ENCODE measurements at regions not wholly inside any gene's neighbourhood (a gene's known extent, or its start where the extent isn't known, plus 50 kb on each side); places are given as distances from the start of the nearest gene placed in this dataset.

DNA sequence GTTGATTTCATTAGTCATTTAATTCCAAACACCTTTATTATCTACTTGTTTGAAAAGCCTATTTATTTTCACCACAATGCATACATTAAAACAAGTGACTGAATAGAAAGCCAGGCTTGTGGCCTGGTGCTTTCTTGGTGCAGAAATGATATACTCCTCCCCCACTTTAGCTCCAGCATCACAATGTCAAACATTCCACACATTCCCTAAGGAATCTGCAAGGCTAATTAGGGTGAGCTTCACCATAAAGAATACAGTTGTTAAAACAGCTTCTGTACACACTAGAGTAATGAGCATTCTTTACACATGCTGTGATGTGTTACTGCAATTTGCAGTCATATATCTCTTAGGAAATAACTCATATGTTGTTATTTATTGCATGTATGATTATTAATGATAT, 705.7 kb downstream of the CETN3 start:
- Histone ChIP-seq H3K27ac (ENCODE audit: low read depth in 1 of 2, low read length in 2 of 2) (no peak overlapping the region), H3K4me1 (ENCODE audit: control insufficient read depth in 1 of 2, insufficient read depth in 2 of 2, low read length in 2 of 2) (peaks cover 0 to 1% of the 10 kb centered on the region in 2 donors), H3K4me3 (ENCODE audit: low read length in 2 of 2) (no peak overlapping the region), H3K9me3 (ENCODE audit: control insufficient read depth, low read length) (no peaks in the 10 kb centered on the region), H3K36me3 (ENCODE audit: control insufficient read depth in 1 of 2, insufficient read depth in 2 of 2, low read length in 1 of 2) (no peaks in the 10 kb centered on the region), H3K27me3 (ENCODE audit: control insufficient read depth in 1 of 2, insufficient read depth in 2 of 2, low read length in 1 of 2) (no peaks in the 10 kb centered on the region)
- DNase-seq (no peak), ATAC-seq (ENCODE audit: low FRiP score) (no peak)
- intact Hi-C loops (cut with DNase I) = no loop called here

DNA sequence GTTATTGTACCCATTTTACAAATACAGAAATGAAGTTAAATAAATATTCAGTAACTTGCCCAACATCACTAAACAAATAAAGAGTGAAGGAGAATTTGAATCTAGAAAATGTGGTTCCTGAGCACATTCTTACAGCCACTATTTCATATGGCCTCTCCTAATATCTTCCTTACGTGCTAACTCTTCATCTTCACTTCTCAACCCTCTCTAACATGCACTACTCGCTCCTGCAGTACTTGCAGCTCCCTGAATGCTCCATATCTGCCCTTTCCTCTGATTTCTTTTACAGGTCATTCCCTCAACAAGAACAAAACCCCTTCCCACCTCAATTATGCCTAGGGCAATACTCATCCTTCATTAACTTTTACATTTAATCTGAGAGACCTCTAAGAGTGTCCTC, 711.5 kb downstream of the CETN3 start:
- H3K27ac ChIP-seq (ENCODE audit: low read depth in 1 of 2, low read length in 2 of 2) = no peak overlapping the region
- intact Hi-C loops (cut with DNase I) = no loop called here
- no peak for DNase-seq

DNA sequence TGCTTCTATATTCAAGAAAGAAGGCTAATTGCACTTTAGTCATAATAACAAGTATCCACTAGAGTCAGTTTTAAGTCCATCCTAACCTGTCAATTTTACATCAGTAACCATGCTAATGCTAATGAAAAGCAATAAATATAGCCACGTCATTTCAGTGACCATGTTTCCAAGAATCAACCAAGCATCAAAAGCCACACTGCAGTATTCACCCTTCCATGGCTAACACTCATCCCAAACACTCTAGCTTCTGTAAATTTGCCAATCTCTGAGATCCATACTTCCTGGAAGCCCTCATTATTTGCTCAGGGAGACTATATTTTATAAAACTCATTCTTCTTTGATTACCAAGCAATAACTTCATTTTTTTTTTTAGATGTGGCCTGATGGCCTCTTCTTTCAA, 712.0 kb downstream of the CETN3 start:
- Histone ChIP-seq H3K9me3 (ENCODE audit: control insufficient read depth, low read length) (no peaks in the 10 kb centered on the region), H3K36me3 (ENCODE audit: control insufficient read depth in 1 of 2, insufficient read depth in 2 of 2, low read length in 1 of 2) (no peaks in the 10 kb centered on the region), H3K4me1 (ENCODE audit: control insufficient read depth in 1 of 2, insufficient read depth in 2 of 2, low read length in 2 of 2) (no peaks in the 10 kb centered on the region), H3K4me3 (ENCODE audit: low read length in 2 of 2) (no peak overlapping the region), H3K27me3 (ENCODE audit: control insufficient read depth in 1 of 2, insufficient read depth in 2 of 2, low read length in 1 of 2) (no peaks in the 10 kb centered on the region), H3K27ac (ENCODE audit: low read depth in 1 of 2, low read length in 2 of 2) (no peak overlapping the region)
- no peak for DNase-seq
- 88 to 89% methylated on average over 1 of the region's 1 CpG for WGBS, 2 donors
- intact Hi-C loops (cut with DNase I) = no loop called here
- ATAC-seq (ENCODE audit: low FRiP score) = no peak

More for the DNA sequence above, 711.5 kb downstream of the CETN3 start:
- Histone ChIP-seq H3K27me3 (ENCODE audit: control insufficient read depth in 1 of 2, insufficient read depth in 2 of 2, low read length in 1 of 2) (no peaks in the 10 kb centered on the region), H3K36me3 (ENCODE audit: control insufficient read depth in 1 of 2, insufficient read depth in 2 of 2, low read length in 1 of 2) (no peaks in the 10 kb centered on the region), H3K9me3 (ENCODE audit: control insufficient read depth, low read length) (no peaks in the 10 kb centered on the region), H3K4me1 (ENCODE audit: control insufficient read depth in 1 of 2, insufficient read depth in 2 of 2, low read length in 2 of 2) (no peaks in the 10 kb centered on the region), H3K4me3 (ENCODE audit: low read length in 2 of 2) (no peak overlapping the region)
- ATAC-seq (ENCODE audit: low FRiP score) = no peak
- WGBS, 2 donors = 93 to 95% methylated on average over 2 of the region's 2 CpGs

DNA sequence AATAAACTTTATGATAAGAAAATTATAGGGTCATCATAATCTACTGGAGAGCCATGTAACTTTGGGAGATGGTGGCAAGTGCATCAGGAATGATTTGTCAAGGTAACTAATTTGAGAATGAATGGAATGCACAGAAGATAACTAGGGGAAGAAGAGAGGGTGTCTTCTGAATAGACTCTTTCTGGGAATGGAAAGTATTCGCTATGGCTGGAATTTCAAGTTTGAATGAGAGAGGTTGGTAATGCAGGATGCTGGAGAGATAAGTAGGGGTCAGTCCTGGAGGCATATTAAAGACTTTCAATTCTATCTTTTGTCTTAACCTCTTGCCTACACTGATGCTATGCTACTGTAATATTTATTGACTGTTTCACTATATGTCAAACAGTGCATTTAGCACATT, 714.2 kb downstream of the CETN3 start:
- intact Hi-C loops (cut with DNase I) = no loop called here
- 96 to 100% methylated on average over 1 of the region's 1 CpG for WGBS, 2 donors

DNA sequence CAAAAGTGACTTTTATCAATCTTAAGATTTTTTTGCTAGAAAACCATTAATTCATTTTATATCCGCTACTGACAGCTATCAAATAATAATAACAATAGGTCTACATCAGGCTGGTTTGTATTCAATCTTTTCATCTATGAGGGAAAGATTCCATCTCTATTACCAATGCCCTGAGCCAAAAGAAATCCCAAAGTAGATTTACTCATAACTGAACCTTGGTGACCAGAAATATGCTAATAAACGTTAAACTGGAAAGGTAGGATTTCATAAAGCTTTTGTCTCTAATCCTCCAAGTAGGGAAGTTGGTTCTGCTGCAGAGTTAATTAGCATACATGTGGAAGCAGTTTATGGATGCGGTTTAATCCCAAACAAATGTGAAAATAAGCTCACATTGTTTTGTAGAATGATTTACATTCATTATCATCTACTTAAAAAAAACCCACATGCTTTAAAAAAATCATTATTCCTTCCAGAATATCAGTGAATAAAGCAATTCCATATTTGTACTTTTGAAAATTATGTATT, 715.5 kb downstream of the CETN3 start:
- no peaks in the 10 kb centered on the region for H3K27me3 ChIP-seq (ENCODE audit: control insufficient read depth in 1 of 2, insufficient read depth in 2 of 2, low read length in 1 of 2)
- H3K4me3 ChIP-seq (ENCODE audit: low read length in 2 of 2) = no peak overlapping the region
- 75 to 77% methylated on average over 3 of the region's 3 CpGs for WGBS, 2 donors
- H3K27ac ChIP-seq (ENCODE audit: low read depth in 1 of 2, low read length in 2 of 2) = no peak overlapping the region
- no peaks in the 10 kb centered on the region for H3K4me1 ChIP-seq (ENCODE audit: control insufficient read depth in 1 of 2, insufficient read depth in 2 of 2, low read length in 2 of 2)
- intact Hi-C loops (cut with DNase I) = no loop called here
- no peaks in the 10 kb centered on the region for H3K36me3 ChIP-seq (ENCODE audit: control insufficient read depth in 1 of 2, insufficient read depth in 2 of 2, low read length in 1 of 2)
- no peak for DNase-seq
- no peak for ATAC-seq (ENCODE audit: low FRiP score)
- H3K9me3 ChIP-seq (ENCODE audit: control insufficient read depth, low read length) = no peaks in the 10 kb centered on the region

More for the DNA sequence above, 714.2 kb downstream of the CETN3 start:
- Histone ChIP-seq H3K27me3 (ENCODE audit: control insufficient read depth in 1 of 2, insufficient read depth in 2 of 2, low read length in 1 of 2) (no peaks in the 10 kb centered on the region), H3K36me3 (ENCODE audit: control insufficient read depth in 1 of 2, insufficient read depth in 2 of 2, low read length in 1 of 2) (no peaks in the 10 kb centered on the region), H3K4me1 (ENCODE audit: control insufficient read depth in 1 of 2, insufficient read depth in 2 of 2, low read length in 2 of 2) (no peaks in the 10 kb centered on the region), H3K9me3 (ENCODE audit: control insufficient read depth, low read length) (no peaks in the 10 kb centered on the region), H3K4me3 (ENCODE audit: low read length in 2 of 2) (no peak overlapping the region), H3K27ac (ENCODE audit: low read depth in 1 of 2, low read length in 2 of 2) (no peak overlapping the region)
- DNase-seq (no peak), ATAC-seq (ENCODE audit: low FRiP score) (no peak)

DNA sequence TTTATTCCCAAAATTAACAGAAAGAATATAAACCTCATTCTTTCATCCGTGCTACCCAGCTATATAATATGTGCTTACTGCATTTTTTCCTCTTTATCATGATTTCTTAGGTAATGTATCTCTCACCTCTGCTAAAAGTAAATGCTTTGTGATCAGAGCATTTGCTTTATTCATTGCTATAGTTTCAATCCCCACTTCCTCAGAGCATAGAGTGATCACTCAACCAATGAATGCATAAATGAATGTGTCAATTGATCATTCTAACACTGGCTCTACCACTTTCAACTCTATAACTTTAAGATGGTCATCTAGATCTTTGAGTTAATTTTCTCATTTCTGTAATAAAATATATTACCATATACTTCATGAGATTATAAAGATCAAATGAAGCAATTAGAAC, 719.2 kb downstream of the CETN3 start:
- Histone ChIP-seq H3K9me3 (ENCODE audit: control insufficient read depth, low read length) (no peaks in the 10 kb centered on the region), H3K4me1 (ENCODE audit: control insufficient read depth in 1 of 2, insufficient read depth in 2 of 2, low read length in 2 of 2) (no peaks in the 10 kb centered on the region), H3K27ac (ENCODE audit: low read depth in 1 of 2, low read length in 2 of 2) (no peak overlapping the region), H3K4me3 (ENCODE audit: low read length in 2 of 2) (no peak overlapping the region), H3K36me3 (ENCODE audit: control insufficient read depth in 1 of 2, insufficient read depth in 2 of 2, low read length in 1 of 2) (no peaks in the 10 kb centered on the region), H3K27me3 (ENCODE audit: control insufficient read depth in 1 of 2, insufficient read depth in 2 of 2, low read length in 1 of 2) (no peaks in the 10 kb centered on the region)
- 94 to 96% methylated on average over 1 of the region's 1 CpG for WGBS, 2 donors
- DNase-seq = no peak
- intact Hi-C loops (cut with DNase I) = no loop called here
- ATAC-seq (ENCODE audit: low FRiP score) = no peak

DNA sequence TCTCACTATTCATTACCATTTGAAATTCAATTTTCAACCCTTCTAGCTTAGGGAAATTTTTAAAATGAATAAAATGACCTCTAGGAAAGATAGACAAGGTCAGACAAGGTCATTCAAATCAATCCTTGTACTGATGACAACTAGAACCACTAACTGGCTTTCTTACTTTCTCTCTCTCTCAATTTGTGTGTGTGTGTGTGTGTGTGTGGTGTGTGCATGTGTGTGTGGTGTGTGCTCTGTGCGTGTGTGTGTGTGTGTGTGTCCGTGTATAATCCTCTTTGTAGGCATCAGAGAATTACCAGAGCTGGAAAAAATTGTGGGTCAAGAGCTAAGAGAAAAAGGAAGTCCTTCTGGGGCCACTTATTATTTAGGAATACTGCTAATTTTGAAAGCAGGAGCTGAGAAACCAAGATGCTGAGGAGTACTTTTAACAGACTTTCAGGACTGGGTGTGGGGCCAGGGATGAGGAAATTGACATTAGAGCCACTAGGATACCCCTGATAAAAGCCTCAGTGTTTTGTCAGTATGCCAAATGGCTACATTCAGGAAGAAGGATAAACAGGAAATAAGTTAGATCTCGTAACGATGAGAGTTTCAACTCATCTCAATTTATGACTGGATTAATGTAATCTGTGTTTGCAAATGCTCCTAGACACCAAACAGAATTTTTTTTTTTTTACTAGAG, 723.3 kb downstream of the CETN3 start:
- intact Hi-C loops (cut with DNase I) = no loop called here
- no peaks in the 10 kb centered on the region for H3K4me1 ChIP-seq (ENCODE audit: control insufficient read depth in 1 of 2, insufficient read depth in 2 of 2, low read length in 2 of 2)
- DNase-seq (no peak), ATAC-seq (ENCODE audit: low FRiP score) (no peak)
- H3K27me3 ChIP-seq (ENCODE audit: control insufficient read depth in 1 of 2, insufficient read depth in 2 of 2, low read length in 1 of 2) = no peaks in the 10 kb centered on the region
- WGBS, 2 donors = 64 to 86% methylated on average over 4 of the region's 4 CpGs
- H3K27ac ChIP-seq (ENCODE audit: low read depth in 1 of 2, low read length in 2 of 2) = no peak overlapping the region
- no peak overlapping the region for H3K4me3 ChIP-seq (ENCODE audit: low read length in 2 of 2)
- H3K9me3 ChIP-seq (ENCODE audit: control insufficient read depth, low read length) = no peaks in the 10 kb centered on the region
- H3K36me3 ChIP-seq (ENCODE audit: control insufficient read depth in 1 of 2, insufficient read depth in 2 of 2, low read length in 1 of 2) = no peaks in the 10 kb centered on the region

DNA sequence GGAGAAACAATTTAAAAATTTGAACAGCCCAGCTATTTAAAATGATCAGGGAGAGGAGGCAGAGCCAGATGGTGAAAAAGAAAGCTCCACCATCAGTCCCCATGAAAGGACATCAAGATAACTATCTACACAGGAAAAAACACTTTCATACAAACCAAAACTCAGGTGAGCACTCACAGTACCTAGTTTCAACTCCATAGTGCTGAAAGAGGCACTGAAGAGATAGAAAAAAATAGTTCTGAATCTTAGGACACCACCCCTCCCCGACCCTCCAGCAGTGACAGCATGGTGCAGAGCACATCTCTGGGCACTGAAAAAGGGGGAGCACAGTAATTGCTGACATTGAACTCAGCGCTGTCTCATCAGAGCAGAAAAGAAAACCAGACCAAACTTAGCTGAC, 732.9 kb downstream of the CETN3 start:
- DNase-seq = no peak
- Histone ChIP-seq H3K4me1 (ENCODE audit: control insufficient read depth in 1 of 2, insufficient read depth in 2 of 2, low read length in 2 of 2) (no peaks in the 10 kb centered on the region), H3K9me3 (ENCODE audit: control insufficient read depth, low read length) (no peaks in the 10 kb centered on the region), H3K4me3 (ENCODE audit: low read length in 2 of 2) (no peak overlapping the region), H3K36me3 (ENCODE audit: control insufficient read depth in 1 of 2, insufficient read depth in 2 of 2, low read length in 1 of 2) (no peaks in the 10 kb centered on the region), H3K27ac (ENCODE audit: low read depth in 1 of 2, low read length in 2 of 2) (no peak overlapping the region), H3K27me3 (ENCODE audit: control insufficient read depth in 1 of 2, insufficient read depth in 2 of 2, low read length in 1 of 2) (no peaks in the 10 kb centered on the region)
- no peak for ATAC-seq (ENCODE audit: low FRiP score)
- intact Hi-C loops (cut with DNase I) = no loop called here
- WGBS, 2 donors = 93 to 95% methylated on average over 2 of the region's 2 CpGs

DNA sequence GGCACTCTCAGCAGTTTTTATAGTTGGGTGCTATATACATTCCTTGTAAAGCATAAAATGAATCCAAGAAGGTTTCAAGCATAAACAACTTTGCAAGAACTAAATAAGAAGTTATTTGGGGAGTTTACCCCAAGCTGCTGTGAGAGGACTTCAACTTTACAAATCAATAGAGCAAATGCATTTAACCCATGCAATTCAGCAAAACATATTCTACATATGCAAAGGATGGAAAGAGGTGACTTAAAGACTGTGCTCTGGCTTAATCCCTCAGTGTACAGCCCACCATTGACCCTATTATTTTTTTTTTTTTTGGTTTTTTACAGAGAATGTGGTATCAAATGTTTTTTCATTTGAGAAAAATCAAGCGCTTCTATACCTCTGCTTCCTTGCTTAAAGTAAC, 736.5 kb downstream of the CETN3 start:
- Histone ChIP-seq H3K4me3 (ENCODE audit: low read length in 2 of 2) (no peak overlapping the region), H3K27me3 (ENCODE audit: control insufficient read depth in 1 of 2, insufficient read depth in 2 of 2, low read length in 1 of 2) (no peaks in the 10 kb centered on the region), H3K4me1 (ENCODE audit: control insufficient read depth in 1 of 2, insufficient read depth in 2 of 2, low read length in 2 of 2) (no peaks in the 10 kb centered on the region), H3K36me3 (ENCODE audit: control insufficient read depth in 1 of 2, insufficient read depth in 2 of 2, low read length in 1 of 2) (no peaks in the 10 kb centered on the region), H3K9me3 (ENCODE audit: control insufficient read depth, low read length) (no peaks in the 10 kb centered on the region), H3K27ac (ENCODE audit: low read depth in 1 of 2, low read length in 2 of 2) (no peak overlapping the region)
- WGBS, 2 donors = 99 to 100% methylated on average over 1 of the region's 1 CpG
- DNase-seq (no peak), ATAC-seq (ENCODE audit: low FRiP score) (no peak)
- intact Hi-C loops (cut with DNase I) = no loop called here
